MM.1S (cell line): ENCODE measurements at regions not wholly inside any gene's neighbourhood (a gene's known extent, or its start where the extent isn't known, plus 50 kb on each side); places are given as distances from the start of the nearest gene placed in this dataset.

Experiments
- EZH2 ChIP-seq: fragments of 300-600 bp; sonication (generic); optimal IDR thresholded peaks from 2 replicates; pipeline ENCODE3; 2017; ENCODE audit warnings: low read depth, mild to moderate bottlenecking, antibody characterized with exemption, low read length, mixed read lengths
- TF ChIP-seq, protein P1 (sequence below): fragments of 300-600 bp; sonication (generic); IDR thresholded peaks from 2 replicates; pipeline ENCODE4 v1.5.1; 2016; ENCODE audit warnings: antibody characterized with exemption, low read length, mixed read lengths

GRCh38 chr12:41917181-41917580 is 227.5 kb downstream of the GXYLT1 start:
- TF ChIP-seq, protein P1, sequence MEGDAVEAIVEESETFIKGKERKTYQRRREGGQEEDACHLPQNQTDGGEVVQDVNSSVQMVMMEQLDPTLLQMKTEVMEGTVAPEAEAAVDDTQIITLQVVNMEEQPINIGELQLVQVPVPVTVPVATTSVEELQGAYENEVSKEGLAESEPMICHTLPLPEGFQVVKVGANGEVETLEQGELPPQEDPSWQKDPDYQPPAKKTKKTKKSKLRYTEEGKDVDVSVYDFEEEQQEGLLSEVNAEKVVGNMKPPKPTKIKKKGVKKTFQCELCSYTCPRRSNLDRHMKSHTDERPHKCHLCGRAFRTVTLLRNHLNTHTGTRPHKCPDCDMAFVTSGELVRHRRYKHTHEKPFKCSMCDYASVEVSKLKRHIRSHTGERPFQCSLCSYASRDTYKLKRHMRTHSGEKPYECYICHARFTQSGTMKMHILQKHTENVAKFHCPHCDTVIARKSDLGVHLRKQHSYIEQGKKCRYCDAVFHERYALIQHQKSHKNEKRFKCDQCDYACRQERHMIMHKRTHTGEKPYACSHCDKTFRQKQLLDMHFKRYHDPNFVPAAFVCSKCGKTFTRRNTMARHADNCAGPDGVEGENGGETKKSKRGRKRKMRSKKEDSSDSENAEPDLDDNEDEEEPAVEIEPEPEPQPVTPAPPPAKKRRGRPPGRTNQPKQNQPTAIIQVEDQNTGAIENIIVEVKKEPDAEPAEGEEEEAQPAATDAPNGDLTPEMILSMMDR = no peak
- TF ChIP-seq EZH2 = no peak
